Calu3 (cell line): ENCODE measurements at regions not wholly inside any gene's neighbourhood (a gene's known extent, or its start where the extent isn't known, plus 50 kb on each side); places are given as distances from the start of the nearest gene placed in this dataset.

Experiments
- BruUV-seq: library from RNA; stranded (reverse); fragments of 400-500 nt; replicated peaks from 2 replicates; lab custom pipeline; 2021; lab: Mats Ljungman, UMichigan
- CTCF ChIA-PET: fragments of 300-600 bp; sonication (Branson Sonifier 250); formaldehyde crosslinking; loops from one replicate; lab custom pipeline; 2022; ENCODE audit warnings: antibody characterized with exemption; lab: Charles Lee
- DNase-seq: peaks from one replicate; pipeline ENCODE4 v3.0.0; 2022
- H3K27ac Mint-ChIP-seq: one replicate; pipeline ENCODE4 v1.8.0; 2022; ENCODE audit warnings: mixed read lengths; ENCODE audit not compliant: unreplicated experiment
- H3K27me3 Mint-ChIP-seq: one replicate; pipeline ENCODE4 v1.8.0; 2022; ENCODE audit warnings: mixed read lengths; ENCODE audit not compliant: unreplicated experiment
- H3K36me3 Mint-ChIP-seq: one replicate; pipeline ENCODE4 v1.8.0; 2022; ENCODE audit warnings: mild to moderate bottlenecking, moderate library complexity, mixed read lengths; ENCODE audit not compliant: insufficient read depth, unreplicated experiment
- H3K4me1 Mint-ChIP-seq: one replicate; pipeline ENCODE4 v1.8.0; 2022; ENCODE audit warnings: mild to moderate bottlenecking, low read depth, mixed read lengths; ENCODE audit not compliant: unreplicated experiment
- H3K4me3 Mint-ChIP-seq: one replicate; pipeline ENCODE4 v1.8.0; 2022; ENCODE audit warnings: mild to moderate bottlenecking, low read depth, moderate library complexity, mixed read lengths; ENCODE audit not compliant: unreplicated experiment
- H3K9me3 Mint-ChIP-seq: one replicate; pipeline ENCODE4 v1.8.0; 2022; ENCODE audit warnings: low read depth, mixed read lengths; ENCODE audit not compliant: unreplicated experiment
- CTCF ChIP-seq: fragments of 200-600 bp; IDR thresholded peaks from one replicate; pipeline ENCODE4 v1.8.0; 2022; ENCODE audit warnings: antibody characterized with exemption; ENCODE audit not compliant: unreplicated experiment
- intact Hi-C: fragments of 100-400 bp; cut with micrococcal nuclease; formaldehyde crosslinking; loops from one replicate; pipeline ENCODE4 v1.10.0; 2022; ENCODE audit not compliant: unreplicated experiment

- Mint-ChIP-seq H3K27ac (no peak overlapping the region), H3K4me1 (no peaks in the 10 kb centered on the region), H3K27me3 (no peaks in the 10 kb centered on the region), H3K36me3 (no peaks in the 10 kb centered on the region), H3K4me3 (no peak overlapping the region), H3K9me3 (peaks cover 22% of the 10 kb centered on the region)
- TF ChIP-seq CTCF = no peak
- DNase-seq = no peak
- CTCF ChIA-PET = no interaction called here
- intact Hi-C loops = no loop called here
- no TSS peak for BruUV-seq
These were observed 164.7 kb upstream of the CHRM3 start for GRCh38 chr1:239221656-239222055.

- H3K36me3 Mint-ChIP-seq = no peaks in the 10 kb centered on the region
- H3K4me1 Mint-ChIP-seq = peaks cover 8% of the 10 kb centered on the region
- no peak for DNase-seq
- H3K9me3 Mint-ChIP-seq = peaks cover 15% of the 10 kb centered on the region
- BruUV-seq = no TSS peak
- CTCF ChIA-PET = no interaction called here
- TF ChIP-seq CTCF = no peak
- intact Hi-C loops = no loop called here
- H3K27me3 Mint-ChIP-seq = no peaks in the 10 kb centered on the region
- H3K4me3 Mint-ChIP-seq = no peak overlapping the region
- H3K27ac Mint-ChIP-seq = no peak overlapping the region
These were observed 166.7 kb upstream of the CHRM3 start for GRCh38 chr1:239219679-239220078.

GRCh38 chr1:239218301-239218700 is 168.1 kb upstream of the CHRM3 start:
- Mint-ChIP-seq H3K9me3 (peaks cover 10% of the 10 kb centered on the region), H3K27me3 (no peaks in the 10 kb centered on the region), H3K27ac (no peak overlapping the region), H3K4me1 (peaks cover 13% of the 10 kb centered on the region), H3K36me3 (no peaks in the 10 kb centered on the region), H3K4me3 (no peak overlapping the region)
- CTCF ChIA-PET = no interaction called here
- TF ChIP-seq CTCF = no peak
- intact Hi-C loops = no loop called here
- DNase-seq = no peak
- no TSS peak for BruUV-seq

GRCh38 chr1:239212811-239213220 is 173.6 kb upstream of the CHRM3 start:
- intact Hi-C loops = loop anchor here (5.0 kb wide), 1 partner anchor 174 kb away; the partner anchor contains the start of gene CHRM3
- H3K9me3 Mint-ChIP-seq = no peaks in the 10 kb centered on the region
- TF ChIP-seq CTCF = no peak
- H3K27ac Mint-ChIP-seq = peak overlapping the region; percentile 79
- no peaks in the 10 kb centered on the region for H3K27me3 Mint-ChIP-seq
- DNase-seq = peak; percentile 80
- CTCF ChIA-PET = interaction anchor here (0.9 to 1.1 kb wide), 2 partner anchors 21 to 173 kb away, joined by 3 to 4 read pairs; partner anchors contain the start of gene CHRM3
- peak overlapping the region; percentile 43 for H3K4me3 Mint-ChIP-seq
- BruUV-seq = no TSS peak
- peaks cover 8% of the 10 kb centered on the region for H3K36me3 Mint-ChIP-seq
- H3K4me1 Mint-ChIP-seq = peaks cover 25% of the 10 kb centered on the region
